BLaER1 (cell line): ENCODE measurements at regions not wholly inside any gene's neighbourhood (a gene's known extent, or its start where the extent isn't known, plus 50 kb on each side); places are given as distances from the start of the nearest gene placed in this dataset.
"Not testable (repeated sequence)": the region's sequence is repeated elsewhere in the genome, so short reads cannot be mapped to it uniquely, and the experiment has no call there.

Source experiments
- H3K27ac ChIP-seq: shearing (Covaris generic); formaldehyde crosslinking; 2 replicates; pipeline ENCODE4 v1.8.1; 2022
- H3K27me3 ChIP-seq: shearing (Covaris generic); formaldehyde crosslinking; 2 replicates; pipeline ENCODE4 v1.8.1; 2022
- H3K36me3 ChIP-seq: shearing (Covaris generic); formaldehyde crosslinking; 2 replicates; pipeline ENCODE4 v1.8.1; 2022
- H3K4me1 ChIP-seq: shearing (Covaris generic); formaldehyde crosslinking; 2 replicates; pipeline ENCODE4 v1.8.1; 2022
- H3K4me2 ChIP-seq: shearing (Covaris generic); formaldehyde crosslinking; 2 replicates; pipeline ENCODE4 v1.8.1; 2022
- H3K4me3 ChIP-seq: shearing (Covaris generic); formaldehyde crosslinking; 2 replicates; pipeline ENCODE4 v1.8.1; 2022
- H3K9ac ChIP-seq: shearing (Covaris generic); formaldehyde crosslinking; 2 replicates; pipeline ENCODE4 v1.8.1; 2022
- H3K9me3 ChIP-seq: shearing (Covaris generic); formaldehyde crosslinking; 2 replicates; pipeline ENCODE4 v1.8.1; 2022
- H4K20me1 ChIP-seq: shearing (Covaris generic); formaldehyde crosslinking; 2 replicates; pipeline ENCODE4 v1.8.1; 2022
- Cebpa-rat ChIP-seq: shearing (Covaris generic); IDR thresholded peaks from 2 replicates; pipeline ENCODE4 v1.8.1; 2022

- H3K4me3 ChIP-seq, result no peak overlapping the region
- no peak overlapping the region for H3K4me2 ChIP-seq
- no peaks in the 10 kb centered on the region for H3K4me1 ChIP-seq
- no peak for TF ChIP-seq Cebpa-rat
- no peak overlapping the region for H3K27ac ChIP-seq
- no peaks in the 10 kb centered on the region for H3K36me3 ChIP-seq
- H3K9me3 ChIP-seq, result no peaks in the 10 kb centered on the region
- H3K9ac ChIP-seq, result no peak overlapping the region
- H3K27me3 ChIP-seq, result no peaks in the 10 kb centered on the region
- H4K20me1 ChIP-seq, result no peaks in the 10 kb centered on the region
These were observed 123.2 kb upstream of the KIF2A start for GRCh38 chr5:62182802-62183201.

GRCh38 chr5:62183727-62184126, 122.3 kb upstream of the KIF2A start:
- H3K36me3 ChIP-seq, result no peaks in the 10 kb centered on the region
- no peak overlapping the region for H3K27ac ChIP-seq
- H4K20me1 ChIP-seq, result no peaks in the 10 kb centered on the region
- H3K27me3 ChIP-seq, result no peaks in the 10 kb centered on the region
- H3K4me1 ChIP-seq, result no peaks in the 10 kb centered on the region
- H3K9ac ChIP-seq, result no peak overlapping the region
- no peak for TF ChIP-seq Cebpa-rat
- no peak overlapping the region for H3K4me3 ChIP-seq
- H3K9me3 ChIP-seq, result no peaks in the 10 kb centered on the region
- no peak overlapping the region for H3K4me2 ChIP-seq

GRCh38 chr5:62184444-62184843, 121.6 kb upstream of the KIF2A start:
- Histone ChIP-seq H3K9me3 (no peaks in the 10 kb centered on the region), H3K4me2 (no peak overlapping the region), H3K27me3 (no peaks in the 10 kb centered on the region), H3K9ac (no peak overlapping the region), H3K27ac (no peak overlapping the region), H3K36me3 (no peaks in the 10 kb centered on the region), H4K20me1 (no peaks in the 10 kb centered on the region), H3K4me3 (no peak overlapping the region), H3K4me1 (no peaks in the 10 kb centered on the region)
- TF ChIP-seq Cebpa-rat, result no peak

DNA sequence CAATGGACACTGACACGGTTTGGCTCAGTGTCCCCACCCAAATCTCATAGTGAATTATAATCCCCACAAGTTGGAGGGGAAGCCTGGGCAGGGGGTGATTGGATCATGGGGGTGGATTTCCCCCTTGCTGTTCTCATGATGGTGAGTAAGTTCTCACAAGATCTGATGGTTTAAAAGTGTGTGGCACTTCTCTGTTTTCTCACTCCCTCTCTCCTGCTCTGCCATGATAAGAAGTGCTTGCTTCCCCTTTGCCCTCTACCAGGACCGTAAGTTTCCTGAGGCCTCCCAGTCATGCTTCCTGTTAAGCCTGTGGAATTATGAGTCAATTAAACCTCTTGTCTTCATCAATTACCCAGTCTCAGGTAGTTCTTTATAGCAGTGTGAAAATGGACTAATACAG, 115.8 kb upstream of the KIF2A start:
- no peak overlapping the region for H3K4me3 ChIP-seq
- no peak overlapping the region for H3K4me2 ChIP-seq
- H3K27me3 ChIP-seq, result no peaks in the 10 kb centered on the region
- peaks cover 26% of the 10 kb centered on the region for H3K9me3 ChIP-seq
- TF ChIP-seq Cebpa-rat, result no peak
- 0 out of 2 replicates have a peak, but pooled peaks cover 4% of the 10 kb centered on the region for H3K36me3 ChIP-seq
- no peaks in the 10 kb centered on the region for H3K4me1 ChIP-seq
- no peaks in the 10 kb centered on the region for H4K20me1 ChIP-seq
- no peak overlapping the region for H3K9ac ChIP-seq
- H3K27ac ChIP-seq, result no peak overlapping the region

GRCh38 chr5:62190931-62191330, 115.1 kb upstream of the KIF2A start:
- no peak for TF ChIP-seq Cebpa-rat
- H3K4me2 ChIP-seq, result no peak overlapping the region
- no peak overlapping the region for H3K9ac ChIP-seq
- H3K36me3 ChIP-seq, result 0 out of 2 replicates have a peak, but pooled peaks cover 4% of the 10 kb centered on the region
- H4K20me1 ChIP-seq, result no peaks in the 10 kb centered on the region
- no peaks in the 10 kb centered on the region for H3K4me1 ChIP-seq
- no peak overlapping the region for H3K27ac ChIP-seq
- H3K27me3 ChIP-seq, result no peaks in the 10 kb centered on the region
- H3K4me3 ChIP-seq, result no peak overlapping the region
- H3K9me3 ChIP-seq, result peaks cover 26% of the 10 kb centered on the region

DNA sequence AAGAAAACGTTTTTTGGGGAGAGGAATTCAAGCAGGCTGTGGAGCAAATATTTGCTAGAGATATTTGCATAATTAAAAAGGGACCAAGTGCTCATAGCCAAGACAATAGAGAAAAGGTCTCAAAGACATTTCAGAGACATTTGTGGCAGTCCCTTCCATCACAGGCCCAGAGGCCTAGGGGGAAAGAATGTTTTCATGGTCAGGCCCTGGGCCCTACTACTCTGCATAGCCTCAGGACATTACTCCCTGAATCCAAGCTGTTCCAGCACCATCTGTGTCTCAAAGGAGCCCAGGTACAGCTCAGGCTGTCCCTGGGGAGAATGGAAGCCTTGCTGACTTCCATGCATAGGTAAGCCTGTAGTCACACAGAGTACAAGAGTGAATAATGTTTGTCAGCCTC, 113.0 kb upstream of the KIF2A start:
- Histone ChIP-seq H3K36me3 (0 out of 2 replicates have a peak, but pooled peaks cover 4% of the 10 kb centered on the region), H3K4me1 (no peaks in the 10 kb centered on the region), H3K9ac (no peak overlapping the region), H3K4me2 (no peak overlapping the region), H4K20me1 (no peaks in the 10 kb centered on the region), H3K9me3 (peaks cover 26% of the 10 kb centered on the region), H3K27me3 (no peaks in the 10 kb centered on the region), H3K4me3 (no peak overlapping the region), H3K27ac (no peak overlapping the region)
- no peak for TF ChIP-seq Cebpa-rat

- not testable (repeated sequence) for H3K4me2 ChIP-seq, H3K9ac ChIP-seq, H4K20me1 ChIP-seq, H3K36me3 ChIP-seq, H3K4me1 ChIP-seq, H3K27me3 ChIP-seq, H3K4me3 ChIP-seq, H3K27ac ChIP-seq
- peaks cover 26% of the 10 kb centered on the region for H3K9me3 ChIP-seq
These were observed 109.5 kb upstream of the KIF2A start for GRCh38 chr5:62196532-62196931.

DNA sequence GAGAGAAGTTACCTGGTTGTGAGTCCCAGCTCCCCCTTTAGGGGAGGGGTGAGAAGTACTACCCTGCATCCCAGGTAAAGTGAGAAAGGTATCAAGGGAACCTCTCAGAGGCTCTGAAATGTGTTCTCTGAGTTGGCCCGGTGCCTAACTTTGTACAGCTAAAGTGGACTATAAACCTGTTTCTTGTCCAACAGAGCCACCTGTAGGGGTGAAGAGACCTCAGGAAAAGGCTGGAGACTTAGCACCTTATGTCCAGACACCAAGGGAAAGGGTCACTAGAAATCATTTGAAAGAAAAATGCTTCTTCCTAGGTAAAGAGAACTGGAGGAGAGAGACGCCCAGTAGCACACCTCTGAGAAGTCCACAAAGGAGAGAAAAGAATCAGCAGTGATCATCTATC, 108.3 kb upstream of the KIF2A start:
- Histone ChIP-seq H3K4me3 (no peak overlapping the region), H3K27me3 (no peaks in the 10 kb centered on the region), H3K9me3 (peaks cover 21% of the 10 kb centered on the region), H3K9ac (no peak overlapping the region), H3K27ac (no peak overlapping the region), H3K4me1 (no peaks in the 10 kb centered on the region), H3K36me3 (0 out of 2 replicates have a peak, but pooled peaks cover 4% of the 10 kb centered on the region), H4K20me1 (no peaks in the 10 kb centered on the region), H3K4me2 (no peak overlapping the region)
- TF ChIP-seq Cebpa-rat, result no peak

GRCh38 chr5:62198421-62198820, 107.6 kb upstream of the KIF2A start:
- Histone ChIP-seq H3K27me3 (no peaks in the 10 kb centered on the region), H3K4me3 (no peak overlapping the region), H3K36me3 (no peaks in the 10 kb centered on the region), H3K9me3 (peaks cover 13% of the 10 kb centered on the region), H3K4me2 (no peak overlapping the region), H3K27ac (no peak overlapping the region), H4K20me1 (no peaks in the 10 kb centered on the region), H3K9ac (no peak overlapping the region), H3K4me1 (no peaks in the 10 kb centered on the region)
- TF ChIP-seq Cebpa-rat, result no peak

GRCh38 chr5:62199792-62200716, 106.0 kb upstream of the KIF2A start:
- no peaks in the 10 kb centered on the region for H3K36me3 ChIP-seq
- H3K27me3 ChIP-seq, result no peaks in the 10 kb centered on the region
- no peak overlapping the region for H3K9ac ChIP-seq
- no peaks in the 10 kb centered on the region for H4K20me1 ChIP-seq
- H3K9me3 ChIP-seq, result no peaks in the 10 kb centered on the region
- H3K27ac ChIP-seq, result no peak overlapping the region
- no peak overlapping the region for H3K4me3 ChIP-seq
- H3K4me2 ChIP-seq, result no peak overlapping the region
- no peaks in the 10 kb centered on the region for H3K4me1 ChIP-seq
- no peak for TF ChIP-seq Cebpa-rat
